Brain microvascular endothelial cell (primary cell): ENCODE measurements at regions not wholly inside any gene's neighbourhood (a gene's known extent, or its start where the extent isn't known, plus 50 kb on each side); places are given as distances from the start of the nearest gene placed in this dataset.
"Not testable (repeated sequence)": the region's sequence is repeated elsewhere in the genome, so short reads cannot be mapped to it uniquely, and the experiment has no call there.

ENCODE experiments used
- DNase-seq: peaks from one replicate; pipeline ENCODE4 v3.0.0-alpha.2; 2020
- H3K27ac ChIP-seq: fragments of 250-450 bp; sonication (Bioruptor Pico); 2 replicates; pipeline ENCODE4 v1.5.1; 2020; ENCODE audit warnings: mild to moderate bottlenecking, moderate library complexity
- H3K27me3 ChIP-seq: fragments of 250-450 bp; sonication (Bioruptor Pico); replicated peaks from 2 replicates; pipeline ENCODE4 v1.5.1; 2020; ENCODE audit warnings: mild to moderate bottlenecking
- H3K36me3 ChIP-seq: fragments of 250-450 bp; sonication (Bioruptor Pico); replicated peaks from 2 replicates; pipeline ENCODE4 v1.5.1; 2020; ENCODE audit warnings: mild to moderate bottlenecking
- H3K4me3 ChIP-seq: 2 replicates; pipeline ENCODE4 v1.5.1; 2011; ENCODE audit warnings: low read depth, mild to moderate bottlenecking, control low read depth, low read length, moderate library complexity
- in situ Hi-C: cut with HindIII; loops from 2 replicates; pipeline ENCODE4 v1.10.0; 2017; ENCODE audit warnings: low sequenced_read_pairs, low pct_ligation_motif_present
- TF ChIP-seq, protein P1 (sequence below): IDR thresholded peaks from 2 replicates; pipeline ENCODE4 v1.5.1; 2011; ENCODE audit warnings: low read depth, mild to moderate bottlenecking, moderate library complexity, low read length, control low read depth, inconsistent platforms; ENCODE audit errors: missing control alignments

DNA sequence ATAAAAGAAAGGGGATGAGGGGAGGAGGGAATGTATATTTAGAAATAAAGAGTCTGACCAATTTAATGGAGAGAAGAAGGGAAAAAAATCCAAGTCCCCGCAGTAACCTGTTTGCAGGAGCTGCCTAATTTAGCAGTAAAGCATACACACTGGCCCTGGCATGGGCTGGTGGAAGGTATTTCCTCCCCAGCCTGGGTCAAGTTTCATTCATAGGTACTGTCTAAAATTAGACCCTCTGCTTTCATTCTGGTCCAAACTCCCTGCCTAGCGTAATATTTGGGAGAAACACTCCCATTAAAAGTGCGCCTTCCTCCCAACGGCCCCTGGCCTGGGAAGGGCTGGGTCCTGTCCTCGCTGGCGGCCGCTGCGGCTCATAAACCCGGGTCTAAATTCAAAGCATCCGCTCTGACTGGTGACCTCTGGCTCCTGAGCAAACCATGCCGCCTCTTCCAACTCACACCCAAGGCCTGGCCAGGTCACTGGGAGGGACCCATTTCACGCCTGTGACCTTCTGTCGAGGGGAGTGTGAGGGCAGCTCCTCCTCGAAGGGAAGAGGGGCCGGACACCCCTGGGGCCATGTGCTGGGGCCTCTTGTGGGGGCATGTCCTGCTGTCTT is 123.2 kb downstream of the FGF18 start:
- in situ Hi-C loops = no loop called here
- no peaks in the 10 kb centered on the region for H3K36me3 ChIP-seq
- no peak overlapping the region for H3K4me3 ChIP-seq
- TF ChIP-seq, protein P1, sequence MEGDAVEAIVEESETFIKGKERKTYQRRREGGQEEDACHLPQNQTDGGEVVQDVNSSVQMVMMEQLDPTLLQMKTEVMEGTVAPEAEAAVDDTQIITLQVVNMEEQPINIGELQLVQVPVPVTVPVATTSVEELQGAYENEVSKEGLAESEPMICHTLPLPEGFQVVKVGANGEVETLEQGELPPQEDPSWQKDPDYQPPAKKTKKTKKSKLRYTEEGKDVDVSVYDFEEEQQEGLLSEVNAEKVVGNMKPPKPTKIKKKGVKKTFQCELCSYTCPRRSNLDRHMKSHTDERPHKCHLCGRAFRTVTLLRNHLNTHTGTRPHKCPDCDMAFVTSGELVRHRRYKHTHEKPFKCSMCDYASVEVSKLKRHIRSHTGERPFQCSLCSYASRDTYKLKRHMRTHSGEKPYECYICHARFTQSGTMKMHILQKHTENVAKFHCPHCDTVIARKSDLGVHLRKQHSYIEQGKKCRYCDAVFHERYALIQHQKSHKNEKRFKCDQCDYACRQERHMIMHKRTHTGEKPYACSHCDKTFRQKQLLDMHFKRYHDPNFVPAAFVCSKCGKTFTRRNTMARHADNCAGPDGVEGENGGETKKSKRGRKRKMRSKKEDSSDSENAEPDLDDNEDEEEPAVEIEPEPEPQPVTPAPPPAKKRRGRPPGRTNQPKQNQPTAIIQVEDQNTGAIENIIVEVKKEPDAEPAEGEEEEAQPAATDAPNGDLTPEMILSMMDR = no peak
- H3K27ac ChIP-seq = no peak overlapping the region
- no peak for DNase-seq
- no peaks in the 10 kb centered on the region for H3K27me3 ChIP-seq

DNA sequence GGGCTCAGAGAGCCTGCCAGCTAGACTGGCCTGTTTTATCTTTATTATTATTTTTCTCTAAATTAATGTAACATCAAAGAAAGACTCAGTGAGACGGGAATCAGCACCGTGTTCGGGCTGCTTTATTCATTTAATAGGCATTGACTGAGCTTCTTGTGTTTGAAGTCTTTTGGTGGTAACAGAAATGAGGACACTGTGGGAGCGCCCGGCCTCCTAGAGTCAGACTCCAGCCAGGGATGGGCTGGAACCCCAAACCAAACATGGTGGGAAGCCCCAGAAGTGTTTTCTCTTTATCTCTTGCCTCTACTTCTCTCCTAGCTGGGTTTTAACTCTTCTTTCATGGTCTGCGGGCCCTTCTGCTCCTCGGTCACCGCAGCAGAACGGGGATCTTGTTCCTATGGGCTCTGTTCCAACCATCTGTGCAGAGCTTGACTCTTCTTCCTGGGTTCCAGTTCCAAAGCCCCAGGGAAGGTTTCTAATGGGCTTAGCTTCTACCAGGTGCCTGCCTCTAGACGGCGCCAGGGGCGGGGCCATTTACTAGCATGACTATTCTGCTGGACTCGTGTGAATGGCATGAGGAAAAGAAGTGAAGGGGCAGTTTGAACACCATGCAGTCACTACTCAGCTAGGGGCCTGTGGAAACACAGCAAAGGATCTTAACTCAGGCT is 123.8 kb downstream of the FGF18 start:
- Histone ChIP-seq H3K27me3 (no peaks in the 10 kb centered on the region), H3K4me3 (no peak overlapping the region)
- in situ Hi-C loops = no loop called here

DNA sequence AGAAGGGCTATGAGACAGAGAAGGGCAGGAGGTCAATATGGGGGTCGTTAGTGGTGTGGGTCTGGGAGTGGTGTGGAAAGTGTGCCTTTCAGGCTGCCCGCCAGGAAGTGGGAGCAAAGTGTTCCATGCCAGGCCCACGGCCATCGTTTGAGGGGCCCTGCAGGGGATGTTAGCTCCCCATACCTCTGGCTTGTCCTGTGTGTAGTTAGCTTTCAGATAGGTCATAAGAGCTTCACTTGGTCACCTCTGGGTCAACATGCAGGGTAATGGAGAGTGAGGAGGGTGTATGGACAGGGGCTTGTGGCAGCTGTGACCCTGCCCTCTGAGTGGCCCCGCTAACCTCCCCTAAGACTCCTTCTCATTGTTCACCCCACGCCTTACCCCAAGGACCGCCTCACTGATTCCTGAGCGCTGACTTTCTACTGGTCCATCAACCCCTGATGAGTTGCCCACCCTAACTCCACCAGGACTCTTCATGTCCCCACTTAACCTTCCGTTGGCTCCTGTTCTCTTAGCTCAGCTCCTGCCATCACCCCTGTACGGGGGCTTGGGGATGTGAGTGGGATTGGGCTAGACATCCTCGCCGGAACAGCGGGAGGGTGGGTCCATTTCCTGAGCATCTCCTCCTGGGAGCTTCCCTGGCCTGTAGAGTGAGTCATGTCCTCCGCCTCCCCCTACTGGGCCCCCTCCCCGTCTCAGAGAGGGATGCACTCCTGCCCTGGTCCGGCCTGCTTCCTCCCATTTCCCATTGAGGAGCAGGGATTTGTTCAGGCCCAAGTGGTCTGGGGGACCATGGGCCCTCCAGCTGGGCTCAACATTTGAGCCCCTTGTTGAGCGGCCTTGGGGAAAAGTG is 125.7 kb downstream of the FGF18 start:
- no peak overlapping the region for H3K27ac ChIP-seq
- in situ Hi-C loops = no loop called here

More for the DNA sequence above, 123.8 kb downstream of the FGF18 start:
- H3K36me3 ChIP-seq = no peaks in the 10 kb centered on the region
- no peak for DNase-seq
- TF ChIP-seq, protein P1 = no peak
- H3K27ac ChIP-seq = no peak overlapping the region

DNA sequence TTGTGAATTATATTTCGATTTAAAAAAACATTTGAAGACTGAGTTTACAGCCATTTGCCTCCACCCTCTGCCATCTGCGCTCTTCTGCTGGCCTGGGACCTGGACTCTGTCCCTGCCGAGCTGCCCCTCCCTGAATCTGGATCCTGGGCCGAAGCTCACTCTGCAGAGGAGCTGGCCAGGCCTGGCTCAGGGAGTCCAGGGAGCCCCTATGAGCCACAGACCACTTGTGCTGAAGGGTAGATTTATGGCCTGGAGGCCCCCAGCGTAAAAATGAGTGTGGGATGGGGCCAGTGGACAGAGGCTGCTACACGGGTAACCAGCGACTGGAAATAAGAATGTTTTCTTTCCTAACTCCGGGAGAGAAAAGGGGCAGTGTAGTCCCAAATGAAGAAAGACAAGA is 129.8 kb downstream of the FGF18 start:
- no peak for DNase-seq
- in situ Hi-C loops = no loop called here
- no peaks in the 10 kb centered on the region for H3K27me3 ChIP-seq
- H3K27ac ChIP-seq = no peak overlapping the region
- H3K4me3 ChIP-seq = no peak overlapping the region
- no peaks in the 10 kb centered on the region for H3K36me3 ChIP-seq
- TF ChIP-seq, protein P1 = no peak

More for the DNA sequence above, 125.7 kb downstream of the FGF18 start:
- Histone ChIP-seq H3K27me3 (no peaks in the 10 kb centered on the region), H3K4me3 (no peak overlapping the region), H3K36me3 (no peaks in the 10 kb centered on the region)
- TF ChIP-seq, protein P1 = no peak
- DNase-seq = no peak

DNA sequence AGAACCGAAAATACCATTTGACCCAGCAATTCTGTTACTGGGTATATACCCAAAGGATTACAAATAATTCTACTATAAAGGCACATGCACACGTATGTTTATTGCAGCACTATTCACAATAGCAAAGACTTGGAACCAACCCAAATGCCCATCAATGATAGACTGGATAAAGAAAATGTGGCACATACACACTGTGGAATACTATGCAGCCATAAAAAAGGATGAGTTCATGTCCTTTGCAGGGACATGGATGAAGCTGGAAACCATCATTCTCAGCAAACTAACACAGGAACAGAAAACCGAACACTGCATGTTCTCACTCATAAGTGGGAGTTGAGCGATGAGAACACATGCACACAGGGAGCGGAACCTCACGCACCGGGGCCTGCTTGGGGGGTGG is 134.4 kb downstream of the FGF18 start:
- H3K36me3 ChIP-seq, H3K27me3 ChIP-seq, H3K27ac ChIP-seq, DNase-seq, in situ Hi-C loops, H3K4me3 ChIP-seq: not testable (repeated sequence)

DNA sequence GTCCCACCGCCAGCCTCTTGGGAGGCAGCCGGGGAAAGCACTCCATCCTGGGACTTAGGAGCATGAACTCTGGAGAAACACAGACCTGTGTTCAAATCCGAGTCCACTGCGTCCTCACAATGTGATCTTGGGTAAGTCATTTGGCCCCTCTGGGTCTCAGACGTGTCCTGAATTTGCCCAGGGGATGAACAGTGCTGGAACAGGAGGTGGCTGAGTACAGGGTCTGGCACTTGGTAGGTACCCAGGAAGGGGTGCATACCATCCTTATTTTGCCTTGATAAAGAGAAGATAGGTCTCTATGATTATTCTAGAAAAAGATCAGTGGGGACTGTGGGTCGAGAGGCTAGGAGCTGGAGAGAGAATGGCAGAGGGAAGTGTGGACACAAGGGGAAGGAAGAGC is 135.7 kb downstream of the FGF18 start:
- in situ Hi-C loops = no loop called here
- H3K36me3 ChIP-seq = no peaks in the 10 kb centered on the region

More for the DNA sequence above, 135.7 kb downstream of the FGF18 start:
- Histone ChIP-seq H3K4me3 (no peak overlapping the region), H3K27ac (no peak overlapping the region), H3K27me3 (no peaks in the 10 kb centered on the region)
- no peak for DNase-seq
- TF ChIP-seq, protein P1 = no peak
